GM10266 (cell line): ENCODE measurements at regions not wholly inside any gene's neighbourhood (a gene's known extent, or its start where the extent isn't known, plus 50 kb on each side); places are given as distances from the start of the nearest gene placed in this dataset.

Source experiments
- DNase-seq: peaks from one replicate; pipeline ENCODE4 v3.0.0; 2012; ENCODE audit errors: extremely low spot score
- CTCF ChIP-seq: IDR thresholded peaks from 2 replicates; pipeline ENCODE4 v1.5.1; 2012; ENCODE audit warnings: mild to moderate bottlenecking, low read depth; ENCODE audit not compliant: control insufficient read depth, insufficient read depth; ENCODE audit errors: missing control alignments

GRCh38 chr1:209064850-209065706 lies 518.4 kb upstream of the CAMK1G start:
- no peak for TF ChIP-seq CTCF
- DNase-seq = no peak

- no peak for TF ChIP-seq CTCF
Observed at GRCh38 chr1:209072481-209072880, 511.0 kb upstream of the CAMK1G start.

GRCh38 chr1:209073879-209074278 lies 509.6 kb upstream of the CAMK1G start:
- TF ChIP-seq CTCF = no peak
- DNase-seq = no peak

More at GRCh38 chr1:209072481-209072880, 511.0 kb upstream of the CAMK1G start:
- DNase-seq = no peak

- DNase-seq = no peak
- TF ChIP-seq CTCF = no peak
Observed at GRCh38 chr1:209074575-209075250, 508.8 kb upstream of the CAMK1G start.

GRCh38 chr1:209076688-209077087 lies 506.8 kb upstream of the CAMK1G start:
- TF ChIP-seq CTCF = peak; percentile 49
- no peak for DNase-seq

GRCh38 chr1:209080170-209080781 lies 503.2 kb upstream of the CAMK1G start:
- no peak for DNase-seq
- TF ChIP-seq CTCF = no peak
